Duodenal mucosa (tissue), 2 donors: ENCODE measurements at regions not wholly inside any gene's neighbourhood (a gene's known extent, or its start where the extent isn't known, plus 50 kb on each side); places are given as distances from the start of the nearest gene placed in this dataset.

Experiments
- H3K27ac ChIP-seq: one replicate; pipeline ENCODE4 v1.7.0; 2013; ENCODE audit warnings: low read depth, low read length
- H3K27me3 ChIP-seq, 2 donors: one replicate each; pipeline ENCODE4 v1.7.0; 2013; ENCODE audit warnings: low read length in 2 of 2, control low read depth in 1 of 2; ENCODE audit not compliant: insufficient read depth in 2 of 2, control insufficient read depth in 1 of 2
- H3K36me3 ChIP-seq, 2 donors: one replicate each; pipeline ENCODE4 v1.7.0; 2013; ENCODE audit warnings: low read length in 2 of 2, control low read depth in 1 of 2; ENCODE audit not compliant: insufficient read depth in 2 of 2, control insufficient read depth in 1 of 2
- H3K4me1 ChIP-seq, 2 donors: one replicate each; pipeline ENCODE4 v1.7.0; 2013; ENCODE audit warnings: low read length in 2 of 2, control low read depth in 1 of 2; ENCODE audit not compliant: insufficient read depth in 2 of 2, control insufficient read depth in 1 of 2
- H3K4me3 ChIP-seq, 2 donors: one replicate each; pipeline ENCODE4 v1.7.0; 2013; ENCODE audit warnings: low read length in 2 of 2, low read depth in 1 of 2
- H3K9ac ChIP-seq, 2 donors: one replicate each; pipeline ENCODE4 v1.7.0; 2013; ENCODE audit warnings: low read length in 2 of 2, low read depth in 1 of 2
- H3K9me3 ChIP-seq, 2 donors: one replicate each; pipeline ENCODE4 v1.7.0; 2013; ENCODE audit warnings: low read length in 2 of 2, control low read depth in 1 of 2; ENCODE audit not compliant: control insufficient read depth in 1 of 2

DNA sequence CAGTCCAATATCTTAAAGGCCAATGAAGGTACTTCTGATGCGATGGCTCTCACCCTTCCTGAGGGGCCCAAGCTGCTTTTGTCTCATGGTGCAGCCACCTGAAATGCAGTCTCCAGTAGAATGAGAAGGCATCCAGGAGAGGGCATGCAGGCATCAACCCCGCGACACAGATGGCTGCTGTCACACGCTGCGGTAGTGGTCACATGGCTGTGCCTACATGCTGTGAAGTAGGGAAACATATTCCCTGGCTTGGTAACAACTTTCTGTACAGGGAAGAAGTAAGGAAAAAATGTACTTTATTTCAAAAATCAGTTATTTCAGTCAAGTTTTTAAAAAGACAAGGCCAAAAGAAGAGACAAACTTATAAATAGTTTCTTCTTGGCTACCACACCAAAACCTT, 139.9 kb downstream of the TRIML1 start:
- H3K4me1 ChIP-seq = no peaks in the 10 kb centered on the region
- H3K9ac ChIP-seq = no peak overlapping the region
- H3K27me3 ChIP-seq = peaks cover 0 to 6% of the 10 kb centered on the region in 2 donors
- H3K9me3 ChIP-seq = no peaks in the 10 kb centered on the region
- H3K36me3 ChIP-seq = no peaks in the 10 kb centered on the region
- no peak overlapping the region for H3K4me3 ChIP-seq
- H3K27ac ChIP-seq = no peak overlapping the region

DNA sequence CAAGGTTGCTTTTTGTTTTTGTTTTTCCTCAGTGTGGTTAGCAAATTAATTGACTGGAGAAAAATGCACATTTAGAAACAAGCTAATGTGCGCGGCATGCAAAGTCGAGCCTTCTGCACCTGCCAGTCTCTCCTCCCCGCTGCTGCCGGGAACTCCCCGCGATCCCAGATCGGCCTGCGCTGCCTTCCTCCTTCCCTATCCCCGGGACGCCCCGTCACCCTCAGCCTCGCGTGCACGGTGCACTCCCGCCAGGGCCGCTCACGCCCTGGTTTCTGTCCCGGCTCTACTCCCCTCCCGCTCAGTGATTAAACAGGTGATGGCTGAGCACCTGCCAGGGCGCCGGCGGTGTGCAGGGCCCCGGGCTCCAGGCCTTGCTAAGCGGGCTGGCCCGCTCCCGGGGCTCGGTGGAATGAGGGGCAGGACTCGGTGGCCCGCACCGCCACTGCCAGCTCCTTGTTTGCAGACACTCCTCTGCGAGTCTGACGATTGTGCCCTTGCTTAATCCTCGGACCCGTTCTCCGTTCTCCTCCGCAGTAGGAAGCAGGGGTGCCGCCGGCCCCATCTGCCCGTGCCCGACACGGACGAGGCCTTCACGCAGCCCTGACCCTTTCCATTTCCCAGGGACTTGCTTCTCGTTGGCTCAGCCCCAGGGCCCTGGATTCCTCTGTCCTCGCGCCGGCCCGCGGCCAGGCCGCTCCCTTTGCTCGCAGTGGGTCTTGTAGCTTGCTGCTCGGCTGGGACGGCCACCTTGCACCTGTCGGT, 143.4 kb downstream of the TRIML1 start:
- Histone ChIP-seq H3K27ac (no peak overlapping the region), H3K4me1 (no peaks in the 10 kb centered on the region), H3K4me3 (peak overlapping the region; percentile 28 to 29), H3K9ac (no peak overlapping the region), H3K9me3 (no peaks in the 10 kb centered on the region), H3K36me3 (no peaks in the 10 kb centered on the region), H3K27me3 (peaks cover 0 to 6% of the 10 kb centered on the region in 2 donors)

DNA sequence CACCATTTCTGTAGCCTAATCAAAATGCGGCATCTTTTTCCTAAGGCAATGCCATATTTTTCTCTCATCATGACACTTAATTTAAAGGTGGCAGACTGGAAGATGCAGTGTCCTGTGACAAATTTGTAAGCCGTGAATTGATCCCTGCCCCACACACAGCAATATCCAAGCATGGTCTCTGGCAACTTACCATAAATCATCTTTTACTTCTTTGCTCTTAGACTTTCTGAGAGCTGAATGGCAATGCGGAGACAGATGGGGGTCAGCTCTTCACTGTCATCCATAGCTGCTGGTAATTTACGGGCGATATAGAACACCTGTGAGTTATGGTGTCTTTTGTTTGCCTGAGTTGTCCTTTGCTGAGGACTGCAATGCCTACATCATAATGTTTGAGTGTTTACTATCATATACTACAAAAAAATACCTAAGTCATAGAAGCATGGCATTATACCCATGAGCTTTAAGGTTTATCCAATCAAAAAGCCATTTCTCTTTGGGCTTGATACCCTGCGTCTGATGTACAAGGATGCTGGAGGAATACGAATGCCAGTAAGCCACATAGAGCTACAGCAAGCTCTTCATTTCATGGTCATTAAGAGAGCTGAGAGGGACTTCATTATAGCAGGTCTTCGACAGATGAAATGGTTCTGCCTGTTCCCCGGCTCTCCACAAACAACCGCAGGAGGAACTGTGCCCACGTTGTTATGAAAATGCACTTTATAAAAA, 148.1 kb downstream of the TRIML1 start:
- Histone ChIP-seq H3K9me3 (no peaks in the 10 kb centered on the region), H3K9ac (no peak overlapping the region), H3K4me3 (no peak overlapping the region), H3K4me1 (no peaks in the 10 kb centered on the region), H3K36me3 (no peaks in the 10 kb centered on the region), H3K27ac (no peak overlapping the region), H3K27me3 (peaks cover 0 to 6% of the 10 kb centered on the region in 2 donors)

DNA sequence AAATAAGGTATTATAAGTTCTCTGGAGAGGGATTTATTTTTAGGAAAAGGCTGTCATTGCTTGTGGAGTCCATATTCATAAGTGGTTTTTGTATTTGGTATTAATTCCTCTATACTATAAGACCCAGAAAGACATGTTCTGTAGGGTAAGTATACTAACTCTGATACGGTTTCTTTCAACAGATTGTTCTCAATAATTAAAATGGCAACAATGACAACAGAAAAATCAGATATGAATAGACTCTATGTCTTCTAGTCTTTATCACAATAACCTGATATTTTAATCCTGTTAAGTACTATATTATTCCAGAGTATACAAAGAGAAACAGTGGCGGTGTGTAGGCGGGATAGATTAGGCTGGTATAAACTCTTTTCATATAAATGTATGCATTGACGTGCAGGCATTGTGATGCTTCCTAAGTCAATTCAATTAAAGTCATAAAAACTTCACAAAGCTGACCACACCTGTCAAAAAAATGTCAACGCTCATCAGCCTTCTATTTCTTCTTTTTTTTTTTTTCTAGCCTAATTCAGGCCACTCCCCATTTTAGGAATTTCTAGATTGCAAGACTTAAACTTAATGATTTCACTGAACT, 150.4 kb downstream of the TRIML1 start:
- Histone ChIP-seq H3K9me3 (no peaks in the 10 kb centered on the region), H3K4me3 (no peak overlapping the region), H3K36me3 (no peaks in the 10 kb centered on the region), H3K4me1 (no peaks in the 10 kb centered on the region), H3K27ac (no peak overlapping the region), H3K27me3 (no peaks in the 10 kb centered on the region), H3K9ac (no peak overlapping the region)

DNA sequence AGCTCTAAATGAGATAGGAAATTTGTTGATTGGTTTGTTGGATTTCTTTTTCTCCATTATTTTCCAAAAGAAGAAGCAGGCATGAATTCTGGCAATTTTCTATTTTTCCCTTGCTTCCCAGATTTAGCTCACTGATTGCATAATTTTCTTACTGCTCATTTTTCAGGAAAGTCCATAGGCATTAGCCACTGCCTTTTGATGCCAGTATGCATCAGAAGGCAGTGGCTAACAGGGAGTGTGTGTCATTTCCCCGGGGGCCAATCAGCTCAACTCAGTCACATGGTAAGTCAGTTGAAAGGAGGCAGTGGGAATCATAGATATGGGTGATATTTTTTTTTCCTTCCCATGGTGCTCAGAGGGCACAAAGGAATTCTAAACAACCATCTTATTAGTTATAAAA, 156.7 kb downstream of the TRIML1 start:
- no peak overlapping the region for H3K4me3 ChIP-seq
- no peaks in the 10 kb centered on the region for H3K36me3 ChIP-seq
- no peak overlapping the region for H3K9ac ChIP-seq
- H3K4me1 ChIP-seq = no peaks in the 10 kb centered on the region
- H3K27me3 ChIP-seq = no peaks in the 10 kb centered on the region
- H3K9me3 ChIP-seq = peaks cover 0 to 3% of the 10 kb centered on the region in 2 donors
- no peak overlapping the region for H3K27ac ChIP-seq

DNA sequence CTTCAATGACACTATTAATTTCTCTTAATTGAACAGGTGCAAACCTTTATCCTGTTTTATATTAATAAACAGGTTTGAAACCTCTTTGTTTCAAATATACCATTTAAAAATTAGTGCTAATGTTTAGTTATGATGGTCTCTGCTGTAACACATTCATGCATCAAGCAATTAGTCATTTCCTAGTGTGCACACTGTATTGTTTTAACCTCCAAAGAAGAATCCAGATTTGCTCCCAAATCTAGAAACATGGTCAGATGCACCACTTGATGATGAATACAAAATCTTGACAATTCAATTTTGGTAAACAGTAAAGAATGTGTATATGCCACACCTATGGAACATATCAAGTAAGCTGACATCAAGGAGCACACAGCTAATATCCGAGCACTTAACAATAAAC, 157.1 kb downstream of the TRIML1 start:
- Histone ChIP-seq H3K4me3 (no peak overlapping the region), H3K9me3 (peaks cover 0 to 4% of the 10 kb centered on the region in 2 donors), H3K27me3 (no peaks in the 10 kb centered on the region), H3K4me1 (no peaks in the 10 kb centered on the region), H3K36me3 (no peaks in the 10 kb centered on the region), H3K27ac (no peak overlapping the region), H3K9ac (no peak overlapping the region)

DNA sequence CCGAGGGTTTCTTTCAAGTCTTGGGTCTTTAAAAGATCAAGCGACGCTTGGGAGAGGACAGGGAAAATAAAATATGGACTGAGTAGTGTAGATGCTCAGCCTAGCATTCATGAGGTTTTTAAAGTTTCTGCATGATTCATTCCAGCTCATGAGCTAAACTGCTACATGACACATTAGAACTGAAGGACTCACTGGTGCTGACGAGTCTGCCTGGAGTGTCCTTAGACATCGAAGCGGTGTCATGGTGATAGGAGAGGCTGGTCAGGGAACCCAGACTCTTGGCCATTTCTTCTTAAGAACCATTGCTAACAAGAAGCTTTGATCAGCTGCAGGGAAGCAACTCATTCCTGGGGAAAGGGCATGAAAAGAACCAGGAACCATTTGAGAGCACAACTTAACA, 158.6 kb downstream of the TRIML1 start:
- Histone ChIP-seq H3K27ac (no peak overlapping the region), H3K9me3 (peaks cover 0 to 4% of the 10 kb centered on the region in 2 donors), H3K4me1 (no peaks in the 10 kb centered on the region), H3K9ac (no peak overlapping the region), H3K4me3 (no peak overlapping the region), H3K36me3 (no peaks in the 10 kb centered on the region), H3K27me3 (no peaks in the 10 kb centered on the region)

DNA sequence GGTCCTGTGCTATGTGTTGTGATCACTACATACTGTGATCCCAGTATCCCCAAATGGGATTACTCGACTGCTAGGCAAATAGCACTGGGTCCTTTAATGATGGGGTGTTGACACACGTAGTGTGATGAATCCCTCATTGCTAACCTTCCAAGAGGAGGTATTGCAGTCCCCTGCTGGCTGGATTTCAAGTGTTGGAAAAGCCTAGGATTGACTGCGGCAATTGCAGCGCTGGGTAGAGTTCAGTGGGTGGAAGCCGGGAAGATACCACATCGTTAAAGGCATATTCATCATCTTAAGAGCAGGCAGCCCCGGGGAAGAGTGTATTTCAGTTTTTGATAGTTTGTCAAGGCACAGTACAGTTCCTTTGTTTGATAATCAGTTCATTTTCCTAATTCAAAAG, 159.9 kb downstream of the TRIML1 start:
- Histone ChIP-seq H3K9ac (no peak overlapping the region), H3K4me3 (no peak overlapping the region), H3K4me1 (no peaks in the 10 kb centered on the region), H3K36me3 (no peaks in the 10 kb centered on the region), H3K27me3 (no peaks in the 10 kb centered on the region), H3K27ac (no peak overlapping the region), H3K9me3 (peaks cover 0 to 4% of the 10 kb centered on the region in 2 donors)

DNA sequence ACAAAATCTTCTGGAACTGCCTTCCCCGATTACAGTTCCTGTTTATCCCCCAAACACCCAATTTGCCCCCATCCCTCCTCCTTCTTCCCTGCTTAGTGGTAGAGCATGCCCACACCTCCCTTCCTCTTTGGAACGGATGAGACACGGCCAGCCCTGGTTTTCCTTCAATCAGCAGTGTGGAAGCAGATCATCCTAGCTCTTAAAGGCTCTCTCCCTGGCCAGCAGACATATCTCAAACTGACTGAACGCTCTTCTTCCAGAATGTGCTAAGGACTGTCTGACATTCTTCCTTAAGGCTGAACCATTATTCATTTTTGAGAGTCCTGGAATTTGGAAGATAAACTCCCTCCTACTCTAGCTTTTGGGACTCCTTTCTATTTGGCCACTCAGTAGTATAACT, 161.1 kb downstream of the TRIML1 start:
- H3K4me1 ChIP-seq = no peaks in the 10 kb centered on the region
- no peak overlapping the region for H3K4me3 ChIP-seq
- H3K9ac ChIP-seq = no peak overlapping the region
- H3K27me3 ChIP-seq = no peaks in the 10 kb centered on the region
- no peaks in the 10 kb centered on the region for H3K36me3 ChIP-seq
- H3K9me3 ChIP-seq = peaks cover 0 to 4% of the 10 kb centered on the region in 2 donors
- H3K27ac ChIP-seq = no peak overlapping the region

DNA sequence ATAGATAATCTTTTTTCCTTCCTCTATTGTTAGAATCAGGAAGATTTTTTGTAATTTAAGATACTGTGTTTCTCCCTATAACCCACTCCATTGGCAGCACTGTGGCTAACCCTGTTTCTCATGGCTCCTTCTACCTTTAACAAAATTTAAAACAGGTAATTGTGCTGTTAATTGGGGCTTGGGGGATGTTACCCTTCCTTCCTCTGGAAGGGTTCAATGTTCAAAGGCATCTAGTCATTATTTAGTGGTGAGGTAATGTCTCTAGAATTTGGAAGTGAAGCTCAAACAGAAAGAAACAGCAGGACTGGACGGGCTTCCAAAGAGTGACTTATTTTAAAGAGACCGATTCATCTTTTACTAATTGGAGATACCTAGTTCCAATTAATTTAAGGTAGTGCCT, 166.4 kb downstream of the TRIML1 start:
- no peaks in the 10 kb centered on the region for H3K36me3 ChIP-seq
- no peak overlapping the region for H3K27ac ChIP-seq
- H3K4me1 ChIP-seq = no peaks in the 10 kb centered on the region
- H3K4me3 ChIP-seq = no peak overlapping the region
- H3K9me3 ChIP-seq = peaks cover 0 to 3% of the 10 kb centered on the region in 2 donors
- H3K9ac ChIP-seq = no peak overlapping the region
- H3K27me3 ChIP-seq = no peaks in the 10 kb centered on the region
